HT-29 (cell line): ENCODE measurements at regions not wholly inside any gene's neighbourhood (a gene's known extent, or its start where the extent isn't known, plus 50 kb on each side); places are given as distances from the start of the nearest gene placed in this dataset.
A peak's percentile ranks its signal among the peaks of the same experiment; 100 is the strongest.

Experiments used
- DNase-seq: peaks from one replicate; pipeline ENCODE4 v3.0.0-alpha.2; 2015; ENCODE audit warnings: low spot score

DNA sequence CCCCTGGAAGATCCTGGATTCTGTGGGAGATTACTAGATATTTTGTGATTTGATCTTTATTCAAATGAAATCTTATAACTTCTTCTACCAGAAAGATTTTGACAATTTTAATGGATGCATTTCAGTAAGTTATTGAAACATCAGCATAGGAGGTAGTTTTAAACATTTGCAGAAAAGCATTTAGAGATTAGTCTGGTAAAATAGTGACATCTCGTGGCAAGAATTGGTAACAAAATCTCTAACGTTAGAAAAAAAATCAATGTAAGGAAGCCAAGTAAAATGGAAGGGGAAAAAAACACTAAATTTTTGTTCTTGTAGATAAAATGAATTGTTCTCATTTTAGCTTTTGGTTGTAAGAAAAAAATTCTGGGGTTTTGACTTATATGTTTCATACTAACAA is 73.3 kb downstream of the TASL start:
- peak; percentile 57 for DNase-seq

DNA sequence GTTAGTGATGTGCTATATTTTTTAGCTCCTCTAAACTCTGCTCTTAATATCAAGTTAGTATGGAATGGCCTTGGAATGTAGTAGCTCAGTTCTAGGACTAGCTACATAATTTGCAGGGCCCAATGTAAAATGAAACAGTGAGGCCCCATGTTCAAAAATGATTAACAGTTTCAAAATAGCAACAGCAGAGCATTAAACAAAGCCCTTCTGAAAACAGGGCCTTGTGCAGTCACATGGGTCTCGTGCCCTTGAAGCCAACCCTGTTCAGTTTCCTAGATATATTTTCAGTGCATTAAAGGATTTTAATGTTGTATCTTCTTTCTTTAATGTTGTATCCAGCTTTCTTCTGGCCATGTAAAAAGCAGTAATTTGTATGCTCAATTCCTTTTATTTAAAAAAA is 82.1 kb downstream of the TASL start:
- no peak for DNase-seq

DNA sequence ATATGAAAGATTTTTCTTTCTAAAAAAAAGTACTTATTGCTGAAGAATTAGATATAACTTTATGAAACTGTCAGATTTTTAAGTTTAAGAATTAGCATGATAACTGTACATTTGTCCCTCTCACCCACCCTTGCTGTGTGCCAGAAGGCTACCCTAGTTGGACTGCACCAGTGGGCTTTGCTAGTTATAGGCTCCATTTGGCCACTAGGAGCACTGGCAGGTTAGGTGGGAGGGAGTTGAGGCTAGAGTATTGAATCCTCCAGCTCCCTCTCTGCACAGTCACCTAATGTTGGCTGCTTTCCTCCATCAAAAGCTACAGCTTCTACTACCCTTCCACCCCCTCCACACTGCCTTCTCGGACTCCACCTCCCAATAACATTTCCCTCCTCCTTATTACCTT is 84.2 kb downstream of the TASL start:
- no peak for DNase-seq

DNA sequence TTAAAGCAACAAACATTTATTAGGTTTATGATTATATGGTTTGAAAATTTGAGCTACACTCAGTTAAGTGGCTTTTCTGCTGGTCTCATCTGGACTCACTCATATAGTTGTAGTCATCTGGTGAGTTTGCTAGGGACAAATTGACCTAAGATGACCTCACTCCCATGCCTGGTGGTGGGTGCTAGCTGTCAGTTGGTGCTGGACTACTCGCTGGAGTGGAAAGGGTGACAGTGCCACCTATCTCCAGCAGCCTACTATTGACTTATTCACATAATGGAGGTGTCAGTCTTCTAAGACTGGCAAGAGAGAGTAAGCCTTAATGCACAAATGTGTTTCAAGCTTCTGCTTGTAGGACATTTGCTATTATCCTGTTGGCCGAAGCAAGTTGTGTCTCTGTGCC is 88.2 kb downstream of the TASL start:
- peak; percentile 2 for DNase-seq

DNA sequence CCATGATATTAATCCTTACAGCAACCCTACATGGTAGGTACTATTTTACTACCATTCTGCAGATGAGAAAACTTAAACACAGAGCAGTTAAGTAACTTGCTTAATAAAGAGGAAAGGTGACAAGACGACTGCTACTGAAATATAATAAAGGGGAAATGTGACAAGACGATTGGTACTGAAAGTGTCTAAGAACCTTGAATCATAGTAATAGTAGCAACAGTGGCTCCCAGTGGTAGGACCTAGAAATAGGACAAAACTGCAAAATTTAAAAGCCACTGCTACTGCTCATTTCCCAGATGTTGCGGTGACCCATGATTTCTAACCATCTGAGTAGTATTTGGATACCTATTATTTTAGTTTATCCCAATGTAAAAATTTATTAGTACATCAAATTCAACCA is 89.5 kb downstream of the TASL start:
- no peak for DNase-seq

DNA sequence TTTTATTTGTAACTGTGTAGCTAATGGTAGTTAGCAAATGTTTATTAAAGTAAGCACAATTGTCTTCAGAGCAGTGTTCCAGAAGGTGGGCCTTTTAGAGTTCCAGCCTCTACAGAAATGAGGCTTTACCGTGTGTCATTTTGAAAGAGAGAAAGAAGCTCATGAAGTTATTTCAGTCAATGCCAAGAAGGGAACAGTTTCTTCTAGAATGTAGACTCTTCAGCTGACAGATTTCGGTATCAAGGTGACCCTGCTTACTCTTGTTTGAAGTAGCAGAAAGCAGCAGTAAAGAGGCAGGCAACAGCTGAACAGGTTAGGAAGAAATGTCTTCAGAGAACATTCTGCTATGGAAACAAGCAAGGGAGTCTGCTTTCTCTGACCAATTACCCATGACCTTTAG is 93.6 kb downstream of the TASL start:
- no peak for DNase-seq

DNA sequence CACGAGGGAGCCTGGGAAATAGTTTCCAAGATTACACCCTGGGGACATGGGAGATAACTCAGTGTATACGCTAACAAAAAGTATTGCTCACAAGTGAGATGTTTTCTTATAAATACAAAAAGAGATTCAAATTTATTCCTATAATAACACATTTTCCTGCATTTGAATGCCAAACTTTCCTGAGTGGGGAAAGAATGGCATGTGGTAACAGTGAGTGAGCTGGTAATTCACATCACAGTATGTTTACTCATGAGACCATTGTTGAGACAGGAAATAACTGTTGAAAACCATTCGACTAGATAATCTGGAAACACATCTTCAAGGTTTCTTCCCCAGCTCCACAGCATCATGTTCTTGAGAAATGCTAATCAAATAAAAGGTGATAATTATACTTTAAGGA is 109.1 kb downstream of the TASL start:
- no peak for DNase-seq
